HG03064 (cell line): ENCODE measurements at regions not wholly inside any gene's neighbourhood (a gene's known extent, or its start where the extent isn't known, plus 50 kb on each side); places are given as distances from the start of the nearest gene placed in this dataset.
"Not testable (repeated sequence)": the region's sequence is repeated elsewhere in the genome, so short reads cannot be mapped to it uniquely, and the experiment has no call there.

Experiments
- ATAC-seq: cut with Tn5 transposase; IDR thresholded peaks from one replicate; pipeline ENCODE4 v1.9.1; 2021; ENCODE audit warnings: low read depth; ENCODE audit not compliant: unreplicated experiment

- no peak for ATAC-seq
Measured at GRCh38 chr5:75002271-75002670, 50.1 kb downstream of the GCNT4 start.

GRCh38 chr5:74995926-74996325, 56.4 kb downstream of the GCNT4 start:
- ATAC-seq: no peak

GRCh38 chr5:74994826-74995225, 57.5 kb downstream of the GCNT4 start:
- ATAC-seq: no peak

- ATAC-seq: no peak
Measured at GRCh38 chr5:74993743-74994142, 58.6 kb downstream of the GCNT4 start.

- ATAC-seq: no peak
Measured at GRCh38 chr5:74992791-74993190, 59.6 kb downstream of the GCNT4 start.

GRCh38 chr5:74991522-74991921, 60.8 kb downstream of the GCNT4 start:
- no peak for ATAC-seq

- ATAC-seq: no peak
Measured at GRCh38 chr5:74990194-74990593, 62.2 kb downstream of the GCNT4 start.

GRCh38 chr5:74988273-74988983, 63.9 kb downstream of the GCNT4 start:
- ATAC-seq: no peak

GRCh38 chr5:74978345-74978744, 74.0 kb downstream of the GCNT4 start:
- no peak for ATAC-seq

- no peak for ATAC-seq
Measured at GRCh38 chr5:74977471-74977870, 74.9 kb downstream of the GCNT4 start.

GRCh38 chr5:74976651-74977050, 75.7 kb downstream of the GCNT4 start:
- no peak for ATAC-seq

- ATAC-seq: no peak
Measured at GRCh38 chr5:74975582-74975981, 76.8 kb downstream of the GCNT4 start.

GRCh38 chr5:74974451-74975091, 77.8 kb downstream of the GCNT4 start:
- ATAC-seq: no peak

GRCh38 chr5:74973694-74974093, 78.7 kb downstream of the GCNT4 start:
- ATAC-seq: no peak

GRCh38 chr5:74971947-74972460, 80.4 kb downstream of the GCNT4 start:
- no peak for ATAC-seq

GRCh38 chr5:74970891-74971290, 81.5 kb downstream of the GCNT4 start:
- ATAC-seq: not testable (repeated sequence)

GRCh38 chr5:74969726-74970125, 82.6 kb downstream of the GCNT4 start:
- no peak for ATAC-seq

- no peak for ATAC-seq
Measured at GRCh38 chr5:74966141-74967026, 86.0 kb downstream of the GCNT4 start.

GRCh38 chr5:74963407-74963806, 89.0 kb downstream of the GCNT4 start:
- no peak for ATAC-seq

- no peak for ATAC-seq
Measured at GRCh38 chr5:74957906-74958305, 91.7 kb upstream of the FAM169A start.
